Activated T-helper 1 cell treated with anti-CD3 and anti-CD28 coated beads, Interleukin-12 subunit alpha, Interleukin-12 subunit beta, Interleukin-2, Interleukin-4 antibody, amounts not matched to agents 30 ng/mL and 10 ng/mL and 1 ng/mL, durations not matched to agents 14 hours and 24 hours and 36 hours (primary cell): ENCODE measurements at regions not wholly inside any gene's neighbourhood (a gene's known extent, or its start where the extent isn't known, plus 50 kb on each side); places are given as distances from the start of the nearest gene placed in this dataset.

Experiments
- DNase-seq: peaks from one replicate; pipeline ENCODE4 v3.0.0; 2021; ENCODE audit warnings: low spot score
- H3K27ac Mint-ChIP-seq: one replicate; pipeline ENCODE4 v1.8.0; 2021; ENCODE audit warnings: mild to moderate bottlenecking, mixed read lengths
- H3K27me3 Mint-ChIP-seq: one replicate; pipeline ENCODE4 v1.8.0; 2022; ENCODE audit warnings: mild to moderate bottlenecking, moderate library complexity, mixed read lengths; ENCODE audit not compliant: insufficient read depth
- H3K36me3 Mint-ChIP-seq: one replicate; pipeline ENCODE4 v1.8.0; 2021; ENCODE audit warnings: low read depth, mixed read lengths
- H3K4me1 Mint-ChIP-seq: one replicate; pipeline ENCODE4 v1.8.0; 2021; ENCODE audit warnings: low read depth, mixed read lengths
- H3K4me3 Mint-ChIP-seq: one replicate; pipeline ENCODE4 v1.8.0; 2021; ENCODE audit warnings: mild to moderate bottlenecking, moderate library complexity, mixed read lengths
- H3K9me3 Mint-ChIP-seq: one replicate; pipeline ENCODE4 v1.8.0; 2021; ENCODE audit warnings: mixed read lengths
- intact Hi-C: fragments of 100-400 bp; cut with micrococcal nuclease; formaldehyde crosslinking; loops from one replicate; pipeline ENCODE4 v1.15.1; 2024

DNA sequence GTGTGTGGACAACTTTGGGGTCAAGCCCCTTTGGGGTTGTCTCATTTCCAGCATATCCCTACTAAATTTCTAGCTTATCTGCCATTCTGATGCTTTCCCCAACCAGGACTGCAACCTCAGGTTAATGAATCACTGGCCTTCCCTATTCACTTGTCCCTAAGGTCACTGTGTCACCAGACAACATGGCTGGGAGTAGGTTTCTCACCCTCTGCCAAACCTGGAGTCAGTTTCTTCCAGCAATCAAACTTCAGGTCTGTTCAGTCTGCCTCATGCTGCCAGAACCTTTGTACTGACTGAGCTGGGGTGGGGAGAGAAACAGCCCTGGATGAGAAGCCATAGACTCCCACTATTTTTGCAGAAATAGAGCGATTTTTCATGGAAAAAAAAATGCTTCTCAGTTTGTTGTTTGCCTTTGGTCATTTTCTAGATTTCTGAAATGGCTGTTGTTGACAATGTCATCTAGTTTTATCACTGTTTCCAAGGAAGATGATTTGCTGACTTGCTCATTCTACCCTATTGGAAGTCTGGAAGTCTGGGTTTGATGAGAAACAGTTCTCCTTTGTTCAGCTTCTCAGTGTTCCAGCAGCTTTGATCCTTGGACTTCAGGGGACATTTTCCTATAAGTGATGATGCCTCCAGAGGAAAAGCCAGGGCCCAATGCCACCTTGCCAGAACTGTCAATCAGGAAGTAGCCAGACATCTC, 74.8 kb upstream of the IL12A start:
- Mint-ChIP-seq H3K4me3 (no peak overlapping the region), H3K36me3 (no peaks in the 10 kb centered on the region), H3K27ac (no peak overlapping the region), H3K27me3 (peaks cover 6% of the 10 kb centered on the region), H3K4me1 (peaks cover 13% of the 10 kb centered on the region), H3K9me3 (no peaks in the 10 kb centered on the region)
- intact Hi-C loops, result loop anchor here (5.0 kb wide), 1 partner anchor 73 kb away; the partner anchor contains the start of gene IL12A
- no peak for DNase-seq

DNA sequence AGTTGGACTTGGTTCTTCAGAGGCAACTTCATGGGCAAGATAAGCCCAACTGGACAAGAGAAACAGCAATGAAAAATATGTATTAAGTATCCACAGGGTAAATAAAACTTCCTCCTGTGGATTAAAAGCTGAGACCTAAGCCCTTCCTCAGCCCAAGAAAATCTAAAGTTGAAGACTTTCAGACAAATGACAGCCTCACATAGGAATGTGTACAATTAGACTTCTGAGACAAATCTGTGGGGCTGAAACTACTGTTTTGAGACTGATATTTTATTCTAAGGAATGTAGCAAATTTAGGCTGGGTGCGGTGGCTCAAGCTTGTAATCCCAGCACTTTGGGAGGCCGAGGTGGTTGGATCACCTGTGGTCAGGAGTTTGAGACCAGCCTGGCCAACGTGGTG, 74.2 kb upstream of the IL12A start:
- H3K27ac Mint-ChIP-seq, result no peak overlapping the region
- peaks cover 13% of the 10 kb centered on the region for H3K4me1 Mint-ChIP-seq
- no peaks in the 10 kb centered on the region for H3K9me3 Mint-ChIP-seq
- peaks cover 7% of the 10 kb centered on the region for H3K27me3 Mint-ChIP-seq
- no peak overlapping the region for H3K4me3 Mint-ChIP-seq
- no peak for DNase-seq
- intact Hi-C loops, result loop anchor here (5.0 kb wide), 1 partner anchor 73 kb away; the partner anchor contains the start of gene IL12A
- no peaks in the 10 kb centered on the region for H3K36me3 Mint-ChIP-seq

DNA sequence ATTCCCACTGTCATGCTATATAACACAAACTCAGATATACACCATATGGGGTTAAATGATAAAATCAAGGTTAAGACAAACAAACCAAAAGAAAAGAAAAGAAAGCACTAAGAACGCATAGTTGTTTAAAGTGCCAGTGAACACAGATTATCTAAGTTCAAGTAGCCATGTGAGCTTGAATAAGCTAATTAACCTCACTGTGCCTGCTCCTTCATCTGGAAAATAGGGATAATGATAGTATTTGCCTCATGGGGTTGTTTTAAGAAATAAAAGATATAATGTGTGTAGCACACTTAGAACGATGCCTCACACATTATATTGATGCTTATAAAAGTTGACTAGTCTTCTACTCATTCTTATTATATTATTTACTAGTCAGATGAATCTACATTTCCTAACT, 72.6 kb upstream of the IL12A start:
- no peaks in the 10 kb centered on the region for H3K36me3 Mint-ChIP-seq
- peaks cover 20% of the 10 kb centered on the region for H3K27me3 Mint-ChIP-seq
- no peaks in the 10 kb centered on the region for H3K9me3 Mint-ChIP-seq
- no peak overlapping the region for H3K27ac Mint-ChIP-seq
- intact Hi-C loops, result no loop called here
- peaks cover 11% of the 10 kb centered on the region for H3K4me1 Mint-ChIP-seq
- no peak for DNase-seq
- H3K4me3 Mint-ChIP-seq, result no peak overlapping the region

DNA sequence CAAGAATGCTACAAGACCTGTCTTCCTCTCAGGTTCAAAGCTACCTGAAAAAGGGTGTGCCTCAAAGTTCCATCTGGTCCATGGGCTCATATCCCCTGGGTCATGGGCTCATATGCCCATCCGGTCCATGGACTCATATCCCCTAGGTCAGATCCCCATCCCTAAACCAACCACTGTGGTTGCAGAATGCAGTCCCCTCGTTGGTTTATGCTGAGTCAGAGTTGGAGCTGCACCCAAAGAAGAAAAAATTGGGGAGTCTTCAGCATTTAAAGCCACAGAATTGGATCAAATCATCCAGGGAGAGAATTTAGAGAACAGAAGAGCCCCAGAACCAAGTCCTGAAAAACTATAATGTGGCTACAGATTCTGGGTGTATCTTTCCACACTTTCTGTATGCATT, 71.5 kb upstream of the IL12A start:
- no peaks in the 10 kb centered on the region for H3K4me1 Mint-ChIP-seq
- H3K9me3 Mint-ChIP-seq, result no peaks in the 10 kb centered on the region
- H3K27me3 Mint-ChIP-seq, result peaks cover 23% of the 10 kb centered on the region
- intact Hi-C loops, result no loop called here
- no peaks in the 10 kb centered on the region for H3K36me3 Mint-ChIP-seq
- no peak overlapping the region for H3K27ac Mint-ChIP-seq
- DNase-seq, result no peak
- H3K4me3 Mint-ChIP-seq, result no peak overlapping the region

DNA sequence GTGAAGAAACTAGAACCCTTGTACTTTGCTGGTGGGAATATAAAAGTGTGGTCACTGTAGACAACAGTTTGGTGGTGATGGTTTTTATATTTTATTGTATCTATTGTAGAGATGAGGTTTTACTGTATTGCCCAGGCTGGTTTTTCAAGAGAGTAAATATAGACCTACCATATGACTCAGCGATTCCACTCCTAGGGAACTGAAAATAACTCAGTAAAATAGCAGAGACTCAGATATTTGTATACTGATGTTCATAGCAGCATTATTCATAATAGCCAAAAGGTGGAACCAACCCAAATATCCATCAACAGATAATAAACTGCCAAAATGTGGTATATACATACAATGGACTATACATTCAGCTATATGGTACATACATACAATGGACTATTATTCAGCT, 68.8 kb upstream of the IL12A start:
- no peak overlapping the region for H3K4me3 Mint-ChIP-seq
- no peaks in the 10 kb centered on the region for H3K4me1 Mint-ChIP-seq
- DNase-seq, result no peak
- H3K27ac Mint-ChIP-seq, result no peak overlapping the region
- no peaks in the 10 kb centered on the region for H3K9me3 Mint-ChIP-seq
- H3K36me3 Mint-ChIP-seq, result no peaks in the 10 kb centered on the region
- intact Hi-C loops, result no loop called here
- peaks cover 24% of the 10 kb centered on the region for H3K27me3 Mint-ChIP-seq

DNA sequence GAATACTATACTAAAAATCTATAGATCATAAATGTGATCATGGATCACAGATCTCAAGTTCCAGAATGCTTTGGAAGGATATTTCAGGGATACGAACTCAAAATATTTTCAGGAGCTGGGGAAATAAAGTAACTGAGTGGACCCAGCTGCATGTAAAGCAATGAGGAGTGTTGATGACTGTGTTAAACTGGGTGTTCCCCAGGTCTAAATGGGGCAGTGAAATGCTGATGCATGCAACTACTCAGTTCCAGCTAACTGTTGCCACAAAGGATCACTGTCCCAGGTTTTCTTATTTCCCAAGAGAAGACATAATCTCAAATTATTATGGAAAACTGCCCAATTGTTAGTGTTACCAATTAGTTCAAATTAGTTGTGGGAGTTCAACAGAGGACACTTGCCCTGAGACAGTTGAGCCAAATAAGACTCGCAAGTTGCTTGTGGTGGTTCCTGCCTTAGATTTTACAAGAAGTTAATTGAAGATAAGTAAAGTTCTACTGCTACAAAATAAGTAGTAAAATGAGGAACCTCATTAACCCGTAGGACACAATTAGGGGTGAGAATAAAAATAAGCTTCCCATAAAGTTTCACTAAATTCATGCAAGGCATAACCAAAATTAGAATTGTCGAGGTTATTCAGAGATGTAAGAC, 66.3 kb upstream of the IL12A start:
- H3K4me3 Mint-ChIP-seq, result no peak overlapping the region
- peaks cover 21% of the 10 kb centered on the region for H3K27me3 Mint-ChIP-seq
- DNase-seq, result no peak
- H3K4me1 Mint-ChIP-seq, result no peaks in the 10 kb centered on the region
- no peak overlapping the region for H3K27ac Mint-ChIP-seq
- H3K36me3 Mint-ChIP-seq, result no peaks in the 10 kb centered on the region
- H3K9me3 Mint-ChIP-seq, result no peaks in the 10 kb centered on the region
- intact Hi-C loops, result no loop called here

DNA sequence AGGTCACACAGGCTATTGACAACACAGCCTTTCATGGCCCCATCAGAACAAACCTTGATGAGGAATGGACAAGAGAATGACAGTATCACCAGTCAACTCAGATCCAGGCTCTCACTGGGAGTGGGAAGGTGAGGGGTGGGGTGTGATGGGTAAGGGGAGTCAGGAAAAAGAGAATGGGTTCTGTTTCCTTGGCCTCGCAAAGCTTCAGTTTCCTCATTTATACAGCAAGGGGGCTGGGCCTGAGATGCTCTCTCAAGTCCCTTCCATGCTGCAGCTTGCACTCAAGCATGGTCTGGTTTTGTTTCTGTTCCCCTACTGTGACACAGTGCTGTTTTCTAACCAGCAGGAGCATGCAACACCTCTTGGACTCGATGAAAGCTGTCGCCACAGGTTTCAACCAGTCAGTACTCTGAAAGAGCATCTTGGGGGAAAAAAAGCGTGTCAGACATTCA, 65.7 kb upstream of the IL12A start:
- Mint-ChIP-seq H3K4me1 (no peaks in the 10 kb centered on the region), H3K27me3 (peaks cover 18% of the 10 kb centered on the region), H3K9me3 (no peaks in the 10 kb centered on the region), H3K4me3 (no peak overlapping the region), H3K36me3 (no peaks in the 10 kb centered on the region), H3K27ac (no peak overlapping the region)
- DNase-seq, result no peak
- intact Hi-C loops, result no loop called here

DNA sequence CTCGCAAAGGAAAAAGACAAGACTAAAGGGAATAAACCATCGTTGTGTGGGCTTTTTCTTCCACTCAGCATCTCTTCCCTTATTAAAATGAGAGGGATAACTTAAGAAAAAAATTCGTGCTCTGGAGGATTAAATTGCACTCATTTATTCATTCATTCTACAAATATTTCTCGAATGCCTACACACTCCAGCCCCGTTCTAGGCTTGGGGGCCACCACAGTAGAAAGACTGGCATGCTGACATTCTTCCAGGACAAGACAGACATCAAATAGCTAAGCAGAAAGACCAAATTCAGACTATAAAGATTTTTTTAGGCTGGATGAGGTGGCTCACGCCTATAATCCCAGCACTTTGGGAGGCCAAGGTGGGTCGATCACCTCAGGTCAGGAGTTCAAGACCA, 65.3 kb upstream of the IL12A start:
- Mint-ChIP-seq H3K4me1 (no peaks in the 10 kb centered on the region), H3K36me3 (no peaks in the 10 kb centered on the region), H3K27me3 (peaks cover 18% of the 10 kb centered on the region), H3K9me3 (no peaks in the 10 kb centered on the region), H3K4me3 (no peak overlapping the region), H3K27ac (no peak overlapping the region)
- intact Hi-C loops, result no loop called here
- DNase-seq, result no peak

DNA sequence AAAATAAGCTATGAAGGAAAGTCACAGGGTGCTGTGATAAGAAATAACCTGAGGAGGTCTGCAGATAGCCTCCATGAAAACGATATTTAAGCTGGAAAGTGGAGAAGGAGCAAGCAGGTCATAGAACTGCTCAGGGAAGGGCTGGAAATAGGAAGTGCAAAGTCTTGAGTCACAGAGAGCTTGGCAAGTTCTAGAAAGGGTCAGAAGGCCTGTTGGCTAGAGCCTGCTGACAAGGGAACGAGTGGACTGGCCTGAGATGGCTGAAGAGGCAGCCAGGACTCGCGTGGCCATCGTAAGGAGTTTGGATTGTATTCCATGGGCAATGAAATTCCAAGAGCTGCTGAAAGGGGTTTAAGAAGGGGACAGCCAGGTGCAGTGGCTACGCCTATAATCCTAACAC, 64.7 kb upstream of the IL12A start:
- no peak for DNase-seq
- Mint-ChIP-seq H3K4me1 (no peaks in the 10 kb centered on the region), H3K27ac (no peak overlapping the region), H3K4me3 (no peak overlapping the region), H3K27me3 (peaks cover 18% of the 10 kb centered on the region), H3K9me3 (no peaks in the 10 kb centered on the region), H3K36me3 (no peaks in the 10 kb centered on the region)
- intact Hi-C loops, result no loop called here

DNA sequence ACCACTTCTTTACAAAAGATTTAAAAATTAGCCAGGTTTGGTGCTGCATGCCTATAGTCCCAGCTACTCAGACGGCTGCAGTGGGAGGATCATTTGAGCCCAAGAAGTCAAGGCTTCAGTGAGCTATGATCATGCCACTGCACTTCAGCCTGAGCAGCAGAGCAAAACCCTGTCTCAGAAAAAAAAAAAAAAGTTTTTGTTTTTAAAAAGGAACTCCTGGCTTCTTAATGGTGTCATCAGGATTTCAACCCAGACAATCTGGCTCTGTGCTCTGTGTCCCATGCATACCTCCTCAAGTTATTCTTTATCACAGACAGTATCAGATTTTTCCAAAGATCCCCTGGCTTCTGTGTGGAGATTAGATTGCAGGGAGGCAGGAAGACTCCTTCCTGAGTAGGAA, 64.2 kb upstream of the IL12A start:
- H3K27ac Mint-ChIP-seq, result no peak overlapping the region
- no peak for DNase-seq
- no peaks in the 10 kb centered on the region for H3K36me3 Mint-ChIP-seq
- peaks cover 17% of the 10 kb centered on the region for H3K27me3 Mint-ChIP-seq
- intact Hi-C loops, result no loop called here
- no peak overlapping the region for H3K4me3 Mint-ChIP-seq
- H3K4me1 Mint-ChIP-seq, result peaks cover 3% of the 10 kb centered on the region
- H3K9me3 Mint-ChIP-seq, result no peaks in the 10 kb centered on the region

DNA sequence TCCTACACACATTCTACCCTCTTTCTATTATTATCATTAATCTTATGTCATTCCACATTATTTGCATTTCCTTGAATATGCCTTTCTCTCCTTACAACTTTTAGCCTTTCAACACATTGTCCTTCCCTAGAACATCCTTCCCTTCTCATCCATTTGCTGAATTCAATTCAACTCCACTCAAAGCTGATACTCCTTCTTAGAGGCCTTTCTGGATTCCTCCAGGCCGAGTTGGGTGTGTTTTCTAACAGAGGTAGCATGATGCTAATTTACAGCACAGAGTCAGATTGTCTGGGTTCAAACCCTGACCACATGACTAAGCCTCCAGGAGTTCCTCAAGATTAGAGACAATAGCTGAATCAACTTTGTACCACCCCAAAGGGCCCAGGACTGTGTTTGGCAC, 63.4 kb upstream of the IL12A start:
- Mint-ChIP-seq H3K36me3 (no peaks in the 10 kb centered on the region), H3K27me3 (peaks cover 9% of the 10 kb centered on the region), H3K4me3 (no peak overlapping the region), H3K4me1 (peaks cover 10% of the 10 kb centered on the region), H3K27ac (no peak overlapping the region), H3K9me3 (no peaks in the 10 kb centered on the region)
- no peak for DNase-seq
- intact Hi-C loops, result no loop called here

DNA sequence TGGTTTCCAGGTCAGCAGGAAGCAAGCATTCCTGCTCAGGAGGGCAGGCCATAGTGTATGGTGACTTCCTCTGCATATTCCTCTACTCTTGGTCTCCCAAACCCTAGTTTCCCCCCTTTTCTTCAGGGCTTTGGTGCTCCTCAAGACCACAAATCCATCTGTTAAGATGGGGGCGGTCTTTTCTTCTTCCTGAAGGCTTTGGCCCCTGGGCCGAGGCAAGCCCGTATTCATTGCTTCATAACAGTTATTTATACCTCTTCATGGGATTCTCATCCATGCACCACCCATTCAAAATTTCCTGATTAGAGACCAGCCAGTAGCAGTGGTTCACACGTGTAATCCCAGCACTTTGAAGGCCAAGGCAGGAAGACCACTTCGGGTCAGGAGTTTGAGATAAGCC, 62.1 kb upstream of the IL12A start:
- no peak overlapping the region for H3K4me3 Mint-ChIP-seq
- intact Hi-C loops, result no loop called here
- H3K9me3 Mint-ChIP-seq, result no peaks in the 10 kb centered on the region
- H3K36me3 Mint-ChIP-seq, result no peaks in the 10 kb centered on the region
- no peak for DNase-seq
- peaks cover 10% of the 10 kb centered on the region for H3K4me1 Mint-ChIP-seq
- H3K27ac Mint-ChIP-seq, result no peak overlapping the region
- peaks cover 4% of the 10 kb centered on the region for H3K27me3 Mint-ChIP-seq

DNA sequence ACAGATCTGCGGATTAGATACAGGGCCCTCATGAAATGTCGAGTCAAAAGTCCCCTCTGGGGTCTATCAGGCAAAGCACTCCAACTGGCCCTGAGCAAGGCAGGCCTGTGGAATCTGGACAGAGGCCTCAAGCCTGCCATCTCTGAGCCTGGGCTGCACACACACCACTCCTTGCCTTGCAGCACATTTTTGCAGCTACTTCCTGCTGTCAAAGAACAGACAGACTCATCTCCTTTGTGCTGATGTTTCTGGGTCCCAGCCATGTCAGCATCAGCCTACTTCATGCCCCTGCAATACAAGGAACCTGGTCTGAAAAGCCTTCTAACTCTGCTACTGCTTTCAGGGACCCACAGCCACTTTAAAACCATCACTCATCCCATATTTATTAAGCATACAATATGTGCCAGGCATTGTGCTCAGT, 60.6 kb upstream of the IL12A start:
- Mint-ChIP-seq H3K36me3 (peaks cover under 1% of the 10 kb centered on the region), H3K9me3 (peaks cover 2% of the 10 kb centered on the region), H3K27ac (no peak overlapping the region), H3K27me3 (no peaks in the 10 kb centered on the region), H3K4me1 (peaks cover 10% of the 10 kb centered on the region), H3K4me3 (no peak overlapping the region)
- intact Hi-C loops, result no loop called here
- no peak for DNase-seq
